ENCODE measurements at regions not wholly inside any gene's neighbourhood (a gene's known extent, or its start where the extent isn't known, plus 50 kb on each side); places are given as distances from the start of the nearest gene placed in this dataset.

GRCh38 chr2:226443112-226443511 lies 356.5 kb downstream of the IRS1 start:
- no peak for DNase-seq (ENCODE audit: low read depth in 2 of 2, low spot score in 1 of 2)

DNA sequence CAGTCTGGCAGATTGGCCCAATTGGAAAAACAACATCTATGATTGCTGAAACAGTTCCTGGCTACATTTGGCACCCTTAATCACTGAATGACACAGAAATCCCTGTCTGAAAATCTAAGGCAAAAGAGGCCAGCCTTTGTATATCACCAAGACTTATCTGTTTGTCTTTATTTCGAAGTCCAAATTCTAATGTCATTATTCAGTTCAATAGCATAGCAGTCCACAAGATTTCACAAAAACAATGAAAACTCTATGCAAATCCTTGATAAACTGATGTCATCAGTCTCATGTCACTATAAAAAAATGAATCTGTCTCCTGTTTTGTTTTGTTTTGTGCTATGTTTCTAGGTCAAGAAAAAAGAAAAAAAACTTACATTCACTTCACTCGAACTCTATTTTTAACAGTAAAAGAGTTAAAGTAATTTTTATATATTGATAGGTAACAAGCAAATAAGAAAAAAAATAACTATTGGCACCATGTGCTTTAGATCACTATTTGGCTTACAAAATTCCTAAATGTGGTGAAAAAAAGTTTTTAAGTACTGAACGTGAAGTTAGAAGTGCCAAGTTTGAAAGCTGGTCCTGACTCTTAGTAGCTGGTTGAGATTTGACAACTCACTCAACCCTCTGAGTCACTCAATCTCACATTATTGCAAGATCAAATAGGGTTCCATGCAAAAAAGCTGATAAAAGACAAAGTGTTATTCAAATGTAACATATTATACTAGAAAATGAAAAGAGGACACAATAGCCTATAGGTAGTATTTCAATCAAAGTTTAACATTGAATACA lies 359.3 kb downstream of the IRS1 start:
- no peak for DNase-seq (ENCODE audit: low read depth in 2 of 2, low spot score in 1 of 2)

DNA sequence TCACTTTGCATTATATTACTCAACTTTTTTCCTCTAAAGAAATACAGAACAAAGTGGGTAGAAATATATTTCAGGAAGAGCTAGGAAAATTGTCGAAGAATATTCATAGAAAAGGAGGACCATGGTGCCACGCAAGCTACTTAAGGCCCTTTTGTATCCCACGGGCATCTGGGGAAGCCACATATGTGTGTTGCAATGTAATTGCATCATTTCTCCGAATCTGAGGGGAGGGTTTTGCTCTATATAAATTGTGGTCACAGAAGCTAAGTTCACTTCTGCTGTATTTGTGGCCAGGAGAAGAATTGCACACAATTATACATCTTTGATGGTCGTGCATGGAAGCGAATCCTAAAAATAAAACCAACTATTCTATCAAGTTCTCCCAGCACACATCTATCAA lies 360.3 kb downstream of the IRS1 start:
- no peak for DNase-seq (ENCODE audit: low read depth in 2 of 2, low spot score in 1 of 2)

DNA sequence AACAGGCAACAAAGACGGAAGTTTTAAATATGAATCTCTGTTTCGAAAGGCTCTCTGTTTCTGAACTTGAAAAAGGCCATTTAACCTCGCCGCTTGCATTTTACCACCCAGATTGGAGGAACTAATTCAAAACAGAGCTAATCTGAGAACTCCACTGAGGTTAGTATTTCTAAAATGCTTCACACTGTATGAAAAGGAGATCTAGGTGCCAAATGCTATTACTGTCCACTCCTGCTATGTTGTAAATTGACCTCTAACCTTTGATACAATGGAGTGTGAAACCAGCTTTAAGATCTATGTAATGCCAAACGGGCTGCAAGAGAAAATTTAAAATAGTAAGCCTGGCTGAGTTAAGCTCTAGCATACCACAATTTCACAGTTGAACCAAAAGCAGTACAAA lies 364.5 kb downstream of the IRS1 start:
- no peak for DNase-seq (ENCODE audit: low read depth in 2 of 2, low spot score in 1 of 2)

DNA sequence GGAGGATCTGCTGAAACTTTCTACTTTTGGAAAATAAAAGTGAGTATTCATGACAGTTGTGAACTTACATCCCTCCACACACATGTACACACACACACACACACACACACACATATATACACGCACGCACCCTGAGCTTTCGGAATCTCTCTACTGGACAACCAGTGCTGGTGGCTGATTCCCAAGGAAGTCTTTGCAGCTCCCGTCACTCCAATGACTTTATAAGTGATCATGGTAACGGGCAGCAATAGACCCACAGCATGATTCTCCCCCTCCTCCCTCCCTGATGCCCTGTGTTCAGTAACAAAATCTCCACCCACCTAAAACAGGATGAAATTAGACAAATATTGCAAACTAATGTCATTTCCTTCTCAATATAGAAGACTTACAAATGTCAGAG lies 364.9 kb downstream of the IRS1 start:
- no peak for DNase-seq (ENCODE audit: low read depth in 2 of 2, low spot score in 1 of 2)

- DNase-seq (ENCODE audit: low read depth in 2 of 2, low spot score in 1 of 2), result no peak
These were observed 368.2 kb downstream of the IRS1 start for GRCh38 chr2:226431288-226431948.

DNA sequence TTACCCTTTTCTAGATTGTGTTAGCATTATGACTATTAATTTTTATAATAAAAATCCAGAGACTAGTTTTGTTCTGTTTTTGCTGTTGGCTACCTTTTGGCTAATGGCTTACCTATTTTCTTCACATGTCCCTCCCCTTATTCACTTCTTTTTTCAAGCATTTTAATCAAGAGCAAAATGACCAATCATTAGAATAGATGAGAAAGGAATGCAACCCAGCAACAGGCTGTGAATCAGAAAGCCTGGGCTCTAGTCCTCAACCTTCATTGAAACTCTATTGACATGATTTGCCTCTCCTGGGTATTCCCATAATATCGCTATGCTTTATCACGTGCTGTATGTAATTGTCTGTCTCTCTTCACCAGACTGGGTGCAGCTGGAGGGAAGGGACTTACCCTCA lies 370.1 kb downstream of the IRS1 start:
- no peak for DNase-seq (ENCODE audit: low read depth in 2 of 2, low spot score in 1 of 2)

- DNase-seq (ENCODE audit: low read depth in 2 of 2, low spot score in 1 of 2), result no peak
These were observed 371.9 kb downstream of the IRS1 start for GRCh38 chr2:226427538-226428307.

DNA sequence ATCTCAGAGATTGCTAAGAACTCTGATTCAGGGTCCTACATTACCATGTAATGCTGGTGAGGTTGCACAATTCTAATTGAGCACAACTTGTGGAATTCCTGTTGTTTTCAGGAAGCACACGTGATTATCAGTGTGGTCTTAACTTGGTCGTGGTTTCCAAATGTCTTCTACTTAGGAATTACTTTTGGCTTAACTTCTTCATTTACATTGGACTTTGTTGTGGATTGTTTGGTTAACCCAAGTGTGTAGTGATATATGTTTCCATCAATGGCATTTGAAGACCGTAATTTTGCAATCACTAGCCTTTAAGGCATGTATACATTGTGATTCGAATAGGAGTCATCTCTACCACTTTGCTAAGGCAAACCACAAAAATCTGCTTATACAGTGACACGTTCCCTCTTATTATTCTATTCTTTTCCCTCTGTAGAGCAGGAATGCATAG lies 373.3 kb downstream of the IRS1 start:
- DNase-seq (ENCODE audit: low read depth in 2 of 2, low spot score in 1 of 2), result no peak

GRCh38 chr2:226424971-226425370 lies 374.6 kb downstream of the IRS1 start:
- DNase-seq (ENCODE audit: low read depth in 2 of 2, low spot score in 1 of 2), result no peak

- no peak for DNase-seq (ENCODE audit: low read depth in 2 of 2, low spot score in 1 of 2)
These were observed 376.1 kb downstream of the IRS1 start for GRCh38 chr2:226423498-226423960.

GRCh38 chr2:226420646-226421045 lies 379.0 kb downstream of the IRS1 start:
- no peak for DNase-seq (ENCODE audit: low read depth in 2 of 2, low spot score in 1 of 2)

GRCh38 chr2:226418521-226418920 lies 381.1 kb downstream of the IRS1 start:
- DNase-seq (ENCODE audit: low read depth in 2 of 2, low spot score in 1 of 2), result no peak

DNA sequence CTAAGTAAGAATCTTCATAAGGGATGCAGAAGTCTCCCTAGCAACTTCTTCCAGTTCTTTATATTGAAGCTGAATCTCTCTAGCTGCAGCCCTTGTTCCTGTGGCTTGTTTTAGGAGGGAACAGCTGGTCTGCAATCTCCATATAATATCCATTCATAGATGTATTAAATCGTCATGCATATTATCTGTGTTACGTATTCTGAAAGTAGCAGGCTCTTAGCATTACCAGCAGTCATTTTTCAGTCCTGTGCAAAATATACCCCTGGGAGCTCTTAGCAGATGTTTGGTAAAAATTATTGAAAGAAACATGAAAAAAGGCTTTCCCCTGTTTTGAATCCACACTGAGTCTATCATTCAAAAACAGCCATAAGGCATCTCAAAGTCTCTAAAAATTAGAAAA lies 385.3 kb downstream of the IRS1 start:
- DNase-seq (ENCODE audit: low read depth in 2 of 2, low spot score in 1 of 2), result no peak

GRCh38 chr2:226413498-226414130 lies 386.0 kb downstream of the IRS1 start:
- no peak for DNase-seq (ENCODE audit: low read depth in 2 of 2, low spot score in 1 of 2)

DNA sequence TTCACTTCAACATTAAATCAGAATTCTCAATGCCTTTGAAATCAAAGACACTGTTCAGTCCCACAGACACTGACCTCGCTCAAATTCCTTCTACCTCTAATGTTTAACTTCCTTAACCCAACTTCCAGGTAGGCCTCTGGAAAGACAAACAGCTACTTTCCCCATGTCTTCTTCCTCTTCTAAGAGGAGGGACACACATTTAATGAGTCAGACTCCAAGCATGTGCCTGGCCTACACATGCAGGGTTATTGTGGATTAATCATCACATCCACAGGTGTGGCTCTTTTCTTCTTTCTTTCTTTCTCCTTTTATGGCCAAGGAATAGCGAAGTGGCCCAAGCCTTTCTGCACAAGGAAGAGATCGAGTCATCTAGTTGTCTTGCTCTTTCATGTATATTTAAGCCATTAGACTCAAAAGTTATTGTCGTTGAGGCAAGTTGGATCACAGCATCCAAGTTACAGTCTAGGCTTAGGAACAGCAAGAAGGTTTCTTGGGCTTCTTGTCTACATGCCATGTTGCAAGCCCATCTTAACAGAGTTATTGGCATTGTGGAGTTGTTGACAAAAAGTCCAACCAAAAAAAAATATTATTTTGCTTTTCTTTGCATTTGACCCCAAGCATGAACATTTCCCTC lies 387.8 kb downstream of the IRS1 start:
- no peak for DNase-seq (ENCODE audit: low read depth in 2 of 2, low spot score in 1 of 2)

DNA sequence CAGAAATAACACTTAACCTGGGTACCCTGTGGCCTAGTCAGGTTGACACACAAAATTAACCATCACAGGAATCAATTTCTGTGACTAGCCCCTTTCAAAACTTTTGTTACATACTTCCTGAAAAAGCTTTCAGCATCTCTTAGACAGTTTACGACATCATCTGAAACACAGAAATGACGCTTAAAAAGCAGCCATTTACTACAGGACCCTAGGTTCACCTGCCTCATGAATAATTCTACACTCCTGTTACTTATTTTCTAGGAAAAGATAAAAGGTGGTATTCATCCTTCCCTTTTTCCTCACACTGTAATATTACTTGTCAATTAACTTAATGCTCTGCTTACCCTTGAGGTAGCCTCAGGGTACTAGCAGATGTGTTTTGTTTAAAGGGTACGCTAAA lies 388.4 kb downstream of the IRS1 start:
- no peak for DNase-seq (ENCODE audit: low read depth in 2 of 2, low spot score in 1 of 2)

- DNase-seq (ENCODE audit: low read depth in 2 of 2, low spot score in 1 of 2), result no peak
These were observed 389.3 kb downstream of the IRS1 start for GRCh38 chr2:226410247-226410835.

DNA sequence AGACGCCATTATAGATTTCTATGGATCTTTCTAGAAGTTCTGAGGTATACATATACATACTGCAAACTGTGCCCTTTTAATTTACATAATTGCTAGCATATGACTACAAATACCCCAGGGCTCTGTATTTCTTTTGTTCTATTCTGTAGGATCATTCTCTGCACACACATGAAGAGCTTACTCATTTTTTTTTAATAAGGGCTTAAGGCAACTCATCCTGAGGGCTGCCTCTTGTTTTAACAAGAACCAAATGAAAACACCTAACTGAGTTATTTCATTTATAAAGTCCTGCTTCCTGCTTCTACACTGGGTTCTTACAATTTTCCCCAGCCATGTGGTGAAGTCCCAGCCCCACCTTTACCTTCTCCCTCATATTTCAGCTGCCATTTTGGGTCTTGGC lies 390.5 kb downstream of the IRS1 start:
- no peak for DNase-seq (ENCODE audit: low read depth in 2 of 2, low spot score in 1 of 2)

- DNase-seq (ENCODE audit: low read depth in 2 of 2, low spot score in 1 of 2), result no peak
These were observed 391.5 kb downstream of the IRS1 start for GRCh38 chr2:226408141-226408540.

DNA sequence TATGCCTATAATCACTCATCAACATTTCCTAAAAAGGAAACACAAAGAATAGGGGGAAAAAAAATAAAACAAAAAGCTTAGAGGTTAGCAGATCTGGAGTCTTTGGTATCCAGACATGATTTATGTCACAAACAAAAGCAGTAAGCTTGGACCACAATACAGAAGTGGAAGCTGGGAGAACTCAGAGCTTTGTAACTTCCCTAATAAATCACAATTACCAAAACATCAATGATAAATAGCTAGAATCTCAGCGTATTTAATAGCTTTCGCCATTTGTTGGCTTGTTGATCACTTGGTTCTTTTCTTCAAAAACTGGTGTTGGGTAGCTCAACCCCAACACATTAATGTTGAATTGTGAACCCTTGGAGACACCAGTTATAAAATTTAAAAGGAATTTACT lies 392.5 kb downstream of the IRS1 start:
- no peak for DNase-seq (ENCODE audit: low read depth in 2 of 2, low spot score in 1 of 2)
